LoVo (cell line): ENCODE measurements at regions not wholly inside any gene's neighbourhood (a gene's known extent, or its start where the extent isn't known, plus 50 kb on each side); places are given as distances from the start of the nearest gene placed in this dataset.
A peak's percentile ranks its signal among the peaks of the same experiment; 100 is the strongest.

Experiments used
- DNase-seq: peaks from one replicate; pipeline ENCODE4 v3.0.0-alpha.2; 2016; ENCODE audit warnings: low spot score

DNA sequence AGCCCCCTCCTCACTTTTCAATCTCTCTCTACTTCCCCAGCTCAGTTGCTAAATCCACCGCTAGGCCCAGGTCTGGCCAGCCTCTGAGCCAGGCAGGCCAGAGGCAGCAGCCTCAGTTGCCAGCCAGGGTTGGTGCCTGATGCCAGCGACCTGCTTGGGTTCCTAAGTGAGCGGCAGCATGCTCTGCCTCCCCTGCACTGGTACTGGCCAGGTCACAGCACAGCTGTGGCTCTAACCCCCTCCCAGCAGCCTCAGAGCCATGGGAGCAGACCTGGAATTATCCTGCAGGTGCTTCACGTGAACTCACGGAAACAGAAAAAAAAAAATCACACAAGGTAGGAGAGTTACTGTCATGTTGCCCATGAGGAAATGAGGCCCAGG lies 82.5 kb upstream of the ATF3 start:
- no peak for DNase-seq

DNA sequence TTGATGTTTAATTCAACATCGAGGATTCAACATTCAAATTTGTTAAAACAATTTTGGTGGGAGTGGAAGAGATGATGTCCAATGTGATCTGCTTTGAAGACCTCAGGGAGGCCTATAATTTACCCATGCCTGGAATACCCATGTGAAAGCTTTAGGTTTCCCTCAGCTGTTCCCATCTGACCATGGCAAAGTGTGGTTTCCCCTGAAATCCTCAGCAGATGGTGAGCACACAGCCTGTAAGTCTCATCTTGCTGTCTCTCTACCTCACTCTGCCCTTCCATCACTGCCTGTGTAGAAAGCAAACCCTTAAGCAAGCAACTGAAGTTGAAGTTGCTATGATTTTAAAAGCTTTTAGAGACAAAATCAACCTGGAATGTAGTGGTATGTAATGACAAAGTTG lies 80.1 kb upstream of the ATF3 start:
- no peak for DNase-seq

- DNase-seq = peak; percentile 3
Measured at GRCh38 chr1:212529211-212529741, 79.3 kb upstream of the ATF3 start.

DNA sequence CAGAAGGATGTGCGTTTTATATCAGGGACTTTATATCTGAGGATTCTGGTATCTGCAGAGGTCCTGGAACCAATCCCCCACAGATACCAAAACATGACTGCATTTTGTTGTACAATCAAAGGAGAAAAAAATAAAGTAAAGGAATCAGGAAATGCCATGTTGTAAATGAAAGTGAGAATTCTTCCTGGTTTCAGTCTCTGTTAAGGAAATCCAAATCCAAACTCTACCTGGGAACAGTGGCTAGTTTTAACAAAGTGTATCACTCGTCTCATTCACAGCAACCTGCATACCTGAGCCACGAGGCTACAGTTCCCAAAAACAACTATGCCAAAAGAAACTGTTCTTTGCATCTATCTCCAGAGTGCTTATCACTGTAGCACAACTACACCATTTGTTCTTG lies 77.3 kb upstream of the ATF3 start:
- no peak for DNase-seq

DNA sequence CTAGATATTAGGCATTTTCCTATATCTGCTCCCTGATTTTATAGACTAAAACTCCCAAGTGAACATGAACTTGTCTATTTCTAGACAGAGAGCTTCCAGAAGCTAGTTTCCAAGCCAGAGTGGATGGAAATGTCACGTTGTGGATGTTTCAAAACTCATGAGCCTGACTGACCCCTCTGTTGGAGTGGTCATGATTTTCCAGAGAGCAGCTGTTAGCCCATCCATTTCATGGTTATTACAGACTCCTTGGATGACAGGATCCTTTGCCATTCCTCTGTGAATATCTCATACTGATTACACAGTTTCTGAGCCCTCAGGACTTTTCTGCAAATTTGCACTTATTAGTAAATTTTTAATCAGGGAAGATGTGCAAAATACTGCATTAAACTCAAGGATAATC lies 76.8 kb upstream of the ATF3 start:
- DNase-seq = no peak

DNA sequence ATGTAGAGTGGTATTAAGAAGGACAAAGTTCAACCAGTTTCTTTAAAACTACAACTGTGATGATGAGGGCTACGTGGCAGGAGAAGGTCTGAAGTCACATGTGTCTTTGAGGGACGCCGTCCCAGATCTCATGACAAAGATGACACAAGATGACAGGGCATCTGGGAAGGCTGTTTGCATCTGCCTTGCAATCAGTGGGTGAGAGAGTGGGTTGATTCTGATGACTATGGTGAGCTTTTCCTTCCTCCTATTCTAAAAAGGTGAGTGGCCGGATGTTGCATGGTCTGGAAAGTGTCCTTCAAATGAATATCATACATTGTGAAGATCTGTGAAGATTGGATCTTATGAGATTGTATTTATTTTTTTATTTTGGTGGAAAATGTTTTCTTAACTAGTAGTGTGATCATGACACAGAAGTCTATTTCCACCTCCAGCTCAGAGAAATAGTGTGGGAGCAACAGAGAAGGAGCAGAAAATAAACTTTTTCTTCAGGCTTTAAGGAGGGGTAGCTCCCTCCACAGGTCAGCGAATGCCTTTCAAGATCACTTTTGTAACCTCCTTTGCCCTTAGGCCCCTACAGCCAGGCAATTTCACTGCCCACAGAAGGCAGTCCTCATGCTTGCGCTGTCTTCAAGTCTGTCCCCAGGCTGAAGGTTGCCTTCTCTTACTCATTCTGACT lies 76.0 kb upstream of the ATF3 start:
- no peak for DNase-seq

DNA sequence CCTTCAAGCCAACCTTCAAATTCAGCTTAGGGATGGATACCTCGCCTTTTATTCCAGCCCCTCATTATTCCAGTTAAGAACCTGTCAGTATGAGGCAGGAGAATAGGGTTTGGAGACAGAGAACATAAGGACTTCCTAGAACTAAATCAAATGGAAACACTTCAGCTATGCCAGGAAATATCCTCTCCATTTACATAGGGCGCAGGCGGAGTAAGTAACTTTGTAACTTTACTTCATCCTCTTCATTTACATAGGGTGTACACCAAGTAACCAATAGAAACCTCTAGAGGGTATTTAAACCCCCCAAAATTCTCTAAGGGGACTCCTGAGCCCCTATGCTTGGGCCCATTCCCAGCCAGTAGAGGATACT lies 75.4 kb upstream of the ATF3 start:
- no peak for DNase-seq

- no peak for DNase-seq
Measured at GRCh38 chr1:212536586-212536985, 72.0 kb upstream of the ATF3 start.

DNA sequence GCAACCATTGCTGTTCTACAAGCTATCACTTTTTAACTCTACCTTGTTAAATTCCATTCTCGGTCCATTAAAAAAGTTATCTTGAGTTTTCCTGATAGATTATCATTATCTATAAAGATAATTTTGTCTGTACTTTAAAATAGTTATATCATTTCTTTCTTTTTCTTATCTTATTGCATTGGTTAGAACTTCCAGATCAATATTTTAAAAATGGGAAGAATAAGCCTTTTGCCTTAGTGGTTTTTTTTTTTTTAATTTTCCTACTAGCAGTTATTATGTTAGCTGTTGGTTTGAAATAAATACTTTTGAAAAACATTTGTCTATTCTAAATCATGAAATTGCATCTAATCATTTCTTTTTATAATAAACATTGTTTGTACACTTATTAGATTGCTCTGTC lies 71.0 kb upstream of the ATF3 start:
- no peak for DNase-seq

DNA sequence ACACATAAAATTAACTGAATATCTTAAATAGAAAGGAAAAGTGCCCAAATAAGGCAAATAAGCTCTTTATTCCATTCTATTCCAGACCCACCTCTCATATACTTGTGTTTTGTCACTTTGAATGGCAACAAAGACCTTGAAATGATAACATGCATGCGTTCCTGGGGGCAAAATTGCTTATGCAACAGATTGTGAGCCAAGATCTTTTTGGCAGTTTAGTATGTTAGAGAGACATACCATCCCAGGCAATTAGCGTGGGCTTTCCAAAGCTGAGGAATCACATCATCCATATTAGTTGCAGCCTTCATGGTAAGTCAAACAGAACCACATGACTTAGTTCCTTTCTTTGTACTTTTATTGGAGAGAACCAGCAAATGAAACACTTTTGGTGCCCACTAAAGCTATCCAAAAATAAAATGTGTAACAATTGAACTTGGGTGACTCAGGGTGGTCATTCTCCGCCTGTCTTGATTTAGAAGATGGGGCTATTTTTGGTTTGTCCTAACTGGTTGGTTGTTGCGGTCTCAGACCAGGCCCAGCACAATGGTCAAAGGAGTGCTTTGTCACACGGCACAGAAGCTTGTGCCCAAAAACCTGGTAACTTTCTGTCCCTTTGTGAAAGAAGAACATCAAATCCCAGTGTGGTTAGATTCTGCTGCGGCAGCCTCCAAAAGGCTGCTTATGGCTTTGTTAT lies 68.7 kb upstream of the ATF3 start:
- DNase-seq = no peak

- DNase-seq = no peak
Measured at GRCh38 chr1:212542761-212543187, 65.8 kb upstream of the ATF3 start.

DNA sequence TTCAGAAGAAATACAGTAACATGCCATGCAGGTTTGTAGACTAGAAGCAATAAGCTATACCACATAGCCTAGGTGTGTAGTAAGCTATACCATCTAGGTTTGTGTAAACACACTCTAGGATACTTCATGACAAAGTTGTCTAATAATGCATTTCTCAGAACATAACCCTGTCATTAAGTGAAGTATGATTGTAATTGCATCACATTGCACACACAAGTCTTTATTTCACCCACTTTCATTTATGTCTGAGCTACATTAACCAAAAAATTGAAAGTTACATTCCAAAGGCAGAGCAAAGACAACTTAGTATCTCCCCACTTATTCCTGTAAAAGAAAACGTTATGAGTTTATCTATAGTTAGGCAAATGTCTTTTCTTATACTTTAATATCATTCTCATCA lies 64.5 kb upstream of the ATF3 start:
- DNase-seq = no peak

DNA sequence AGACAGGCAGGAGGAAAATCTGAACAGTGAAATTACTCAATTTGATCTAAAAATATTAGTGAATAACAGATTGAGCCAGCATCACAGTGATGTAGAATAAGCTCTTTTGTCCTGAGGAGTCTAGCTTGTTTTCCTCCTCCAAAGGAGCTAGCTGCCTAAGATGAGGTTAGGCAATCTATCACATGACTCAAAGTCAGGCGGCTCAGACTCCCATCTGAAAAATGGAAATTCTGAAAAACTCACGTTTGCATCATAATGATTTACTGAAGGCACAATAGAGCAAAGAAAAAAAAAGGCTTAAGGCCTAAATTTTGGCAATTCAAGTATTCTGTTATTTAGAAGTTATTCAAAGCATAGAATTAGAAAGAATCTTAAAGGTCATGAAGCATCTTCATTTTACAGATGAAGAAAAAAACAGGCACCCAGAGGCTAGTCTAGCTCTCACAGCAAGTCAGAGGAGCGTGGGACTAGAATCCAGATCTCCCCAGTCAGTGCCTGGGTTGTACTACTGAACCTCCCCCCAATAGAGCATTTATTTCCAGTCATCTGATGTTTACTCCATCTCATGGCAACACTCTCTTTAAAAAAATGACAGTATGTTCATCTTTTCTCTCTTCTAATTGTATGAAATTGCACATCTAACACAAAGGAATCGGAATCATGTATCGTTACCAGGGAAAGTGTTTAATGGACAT lies 62.5 kb upstream of the ATF3 start:
- DNase-seq = no peak

GRCh38 chr1:212549503-212550017 lies 59.0 kb upstream of the ATF3 start:
- DNase-seq = no peak

GRCh38 chr1:212551929-212552328 lies 56.6 kb upstream of the ATF3 start:
- DNase-seq = no peak

DNA sequence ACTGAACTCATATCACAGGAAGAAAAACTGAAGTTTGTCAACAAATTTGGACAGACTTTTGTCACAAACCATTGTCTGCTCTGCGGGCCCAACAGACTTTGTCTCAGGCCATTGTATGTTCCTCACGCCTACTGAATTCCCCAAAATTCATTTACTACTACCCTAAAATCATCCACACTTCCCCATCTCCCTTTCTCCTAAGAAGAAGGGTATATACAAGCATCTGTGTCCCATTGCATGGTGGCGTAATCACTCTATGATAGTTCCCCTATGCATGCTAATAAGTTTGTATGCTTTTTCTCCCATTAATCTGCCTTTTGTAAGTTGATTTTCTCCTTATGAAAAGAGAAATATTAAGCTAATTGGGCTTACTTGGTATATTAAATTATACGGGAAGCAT lies 54.9 kb upstream of the ATF3 start:
- DNase-seq = no peak

GRCh38 chr1:212554401-212554800 lies 54.2 kb upstream of the ATF3 start:
- DNase-seq = no peak

- no peak for DNase-seq
Measured at GRCh38 chr1:212555426-212555825, 53.1 kb upstream of the ATF3 start.

GRCh38 chr1:212556822-212557549 lies 51.6 kb upstream of the ATF3 start:
- DNase-seq = no peak

DNA sequence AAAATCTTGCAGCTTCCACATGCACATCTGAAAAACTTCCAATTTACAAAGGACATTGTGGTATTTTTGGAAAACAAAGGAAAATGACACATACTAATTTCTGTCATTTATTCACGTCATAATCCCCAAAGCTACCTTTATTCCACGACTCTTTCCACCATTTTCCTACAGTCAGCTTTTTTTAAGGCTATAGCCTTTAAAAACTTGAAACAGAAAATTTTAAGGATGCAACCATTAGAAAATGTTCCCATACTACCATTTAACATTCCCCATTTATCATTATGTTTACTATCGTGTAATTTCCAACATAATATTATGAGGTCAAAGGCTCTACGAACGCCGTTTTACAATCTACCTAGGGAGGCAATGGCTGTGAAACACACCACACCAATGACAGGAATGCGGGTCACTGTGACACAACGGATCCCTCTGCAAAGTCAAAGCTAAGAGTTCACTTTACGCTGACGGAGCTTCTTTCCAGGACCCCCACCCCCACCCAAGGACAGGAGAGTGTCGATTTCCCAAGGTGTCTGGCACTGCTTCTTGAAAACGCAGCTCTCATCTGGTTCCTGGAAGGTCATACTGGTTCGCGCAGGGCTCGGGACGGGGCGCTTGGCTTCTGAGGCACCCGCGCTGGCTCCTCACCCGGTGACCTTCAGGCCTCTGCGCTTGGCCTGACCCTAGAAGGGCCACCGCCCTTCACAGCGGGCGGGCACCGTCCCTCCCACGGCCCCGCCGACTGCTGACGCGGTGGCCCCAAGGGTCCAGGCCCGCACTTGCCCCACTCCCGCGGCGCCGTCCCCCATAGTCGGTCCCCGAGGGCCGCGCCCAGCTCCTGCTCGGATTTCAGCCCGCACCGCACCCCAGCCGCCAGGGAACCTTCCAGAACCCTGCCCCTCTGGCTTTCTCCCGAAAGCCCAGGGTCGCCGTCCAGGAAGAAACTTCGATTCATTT lies 50.5 kb upstream of the ATF3 start:
- peak; percentile 42 for DNase-seq
